Body of pancreas (tissue), 4 donors: ENCODE measurements at regions not wholly inside any gene's neighbourhood (a gene's known extent, or its start where the extent isn't known, plus 50 kb on each side); places are given as distances from the start of the nearest gene placed in this dataset.

ENCODE experiments used
- ATAC-seq: fragments of 150-250 bp; one replicate; pipeline ENCODE4 v1.9.1; 2016
- DNase-seq, 4 donors: peaks; one replicate each; pipeline ENCODE4 v3.0.0-alpha.2; 2019
- H3K27ac ChIP-seq, 4 donors: fragments of 200-600 bp; sonication (generic); 1 replicate in 3 of 4; 2 replicates in 1 of 4; pipeline versions ENCODE4 v1.5.1 to v1.6.1; 2016 to 2019; ENCODE audit warnings: mild to moderate bottlenecking in 1 of 4, mixed read lengths in 1 of 4, moderate library complexity in 1 of 4
- H3K27me3 ChIP-seq, 2 donors: fragments of 200-600 bp; sonication (generic); one replicate each; pipeline ENCODE4 v1.6.0; 2016; ENCODE audit warnings: mild to moderate bottlenecking in 1 of 2
- H3K36me3 ChIP-seq, 2 donors: fragments of 200-600 bp; sonication (generic); replicated peaks in 1 of 2; 2 replicates each; pipeline ENCODE4 v1.5.1; 2016; ENCODE audit warnings: low read depth in 2 of 2; ENCODE audit not compliant: insufficient read depth in 1 of 2
- H3K4me1 ChIP-seq: fragments of 200-600 bp; sonication (generic); one replicate; pipeline ENCODE4 v1.6.0; 2016
- H3K4me3 ChIP-seq, 2 donors: fragments of 200-600 bp; sonication (generic); 1 replicate in 1 of 2; 2 replicates in 1 of 2; pipeline ENCODE4 v1.5.1; 2016 to 2019
- H3K9me3 ChIP-seq, 3 donors: fragments of 200-600 bp; sonication (generic); 1 replicate in 2 of 3; 2 replicates in 1 of 3; pipeline ENCODE4 v1.5.1; 2016
- POLR2A ChIP-seq, 3 donors: fragments of 450-650 bp; IDR thresholded peaks; one replicate each; pipeline ENCODE4 v1.6.1; 2016; ENCODE audit warnings: antibody characterized with exemption in 3 of 3, mild to moderate bottlenecking in 2 of 3
- WGBS, 2 donors: methylation state at CpG; one replicate each; pipeline ENCODE4 v1.1.5; 2017; 5-methylcytosine and 5-hydroxymethylcytosine counted together
- intact Hi-C: fragments of 100-400 bp; cut with DNase I; formaldehyde crosslinking; loops from one replicate; pipeline ENCODE4 v1.15.1; 2023
- TF ChIP-seq, protein P1 (sequence below), 7 experiments: fragments of 450-650 bp in 4 of 7; fragments of 200-600 bp in 3 of 7; sonication (generic) in 3 of 7; IDR thresholded peaks; one replicate each; pipeline ENCODE4 v1.5.1; 2016 to 2019; ENCODE audit warnings: antibody characterized with exemption in 7 of 7

DNA sequence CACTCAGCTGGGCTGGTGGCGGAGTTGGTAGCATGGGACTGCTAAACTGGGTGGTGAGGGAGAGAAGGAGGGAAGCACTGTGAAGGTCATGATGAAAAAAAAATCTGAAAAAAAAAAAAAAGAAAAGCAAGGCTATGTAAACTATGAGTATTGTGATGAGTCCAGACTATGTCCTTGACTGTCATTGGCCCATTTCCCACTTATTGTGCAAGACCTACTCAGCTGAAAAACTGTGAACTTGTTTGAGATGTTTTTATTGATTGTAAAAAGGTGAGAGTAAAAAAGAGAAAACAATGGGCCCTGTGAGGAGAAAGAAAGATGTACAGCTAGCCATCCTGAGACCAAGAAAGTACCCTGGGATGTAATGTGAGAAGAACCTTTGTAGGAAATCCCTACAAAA lies 798.4 kb upstream of the TENM4 start:
- intact Hi-C loops: no loop called here
- 64 to 86% methylated on average over 1 of the region's 1 CpG for WGBS, 2 donors

DNA sequence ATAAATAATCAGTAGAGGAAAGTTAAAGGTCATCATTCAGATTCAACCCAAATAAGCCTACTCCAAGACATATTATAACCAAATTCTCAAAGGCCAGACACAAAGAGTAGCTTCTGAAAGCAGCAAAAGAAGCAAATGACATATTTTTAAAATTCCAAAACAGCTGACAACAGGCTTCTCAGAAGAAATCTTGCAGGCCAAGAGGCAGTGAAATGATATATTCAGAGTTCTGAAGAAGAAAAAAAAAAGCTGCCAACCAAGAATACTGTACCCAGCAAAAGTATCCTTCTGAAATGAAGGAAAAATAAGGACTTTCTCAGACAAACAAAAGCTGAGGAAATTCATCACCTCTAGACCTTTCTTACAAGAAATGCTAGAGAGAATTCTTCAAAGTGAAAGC lies 787.1 kb upstream of the TENM4 start:
- no peak for TF ChIP-seq POLR2A (IDR thresholded peaks at IDR 0.05)
- TF ChIP-seq, protein P1, sequence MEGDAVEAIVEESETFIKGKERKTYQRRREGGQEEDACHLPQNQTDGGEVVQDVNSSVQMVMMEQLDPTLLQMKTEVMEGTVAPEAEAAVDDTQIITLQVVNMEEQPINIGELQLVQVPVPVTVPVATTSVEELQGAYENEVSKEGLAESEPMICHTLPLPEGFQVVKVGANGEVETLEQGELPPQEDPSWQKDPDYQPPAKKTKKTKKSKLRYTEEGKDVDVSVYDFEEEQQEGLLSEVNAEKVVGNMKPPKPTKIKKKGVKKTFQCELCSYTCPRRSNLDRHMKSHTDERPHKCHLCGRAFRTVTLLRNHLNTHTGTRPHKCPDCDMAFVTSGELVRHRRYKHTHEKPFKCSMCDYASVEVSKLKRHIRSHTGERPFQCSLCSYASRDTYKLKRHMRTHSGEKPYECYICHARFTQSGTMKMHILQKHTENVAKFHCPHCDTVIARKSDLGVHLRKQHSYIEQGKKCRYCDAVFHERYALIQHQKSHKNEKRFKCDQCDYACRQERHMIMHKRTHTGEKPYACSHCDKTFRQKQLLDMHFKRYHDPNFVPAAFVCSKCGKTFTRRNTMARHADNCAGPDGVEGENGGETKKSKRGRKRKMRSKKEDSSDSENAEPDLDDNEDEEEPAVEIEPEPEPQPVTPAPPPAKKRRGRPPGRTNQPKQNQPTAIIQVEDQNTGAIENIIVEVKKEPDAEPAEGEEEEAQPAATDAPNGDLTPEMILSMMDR (IDR thresholded peaks at IDR 0.05): no peak
- Histone ChIP-seq H3K4me3 (no peak overlapping the region), H3K4me1 (no peaks in the 10 kb centered on the region), H3K9me3 (peaks cover 0 to 5% (median 0%) of the 10 kb centered on the region in 3 donors), H3K27me3 (no peaks in the 10 kb centered on the region), H3K27ac (no peak overlapping the region), H3K36me3 (no peaks in the 10 kb centered on the region)
- ATAC-seq: no peak
- no peak for DNase-seq
- intact Hi-C loops: no loop called here

More for the DNA sequence above, 798.4 kb upstream of the TENM4 start:
- Histone ChIP-seq H3K9me3 (no peaks in the 10 kb centered on the region), H3K4me1 (no peaks in the 10 kb centered on the region), H3K4me3 (no peak overlapping the region), H3K36me3 (no peaks in the 10 kb centered on the region), H3K27ac (no peak overlapping the region), H3K27me3 (no peaks in the 10 kb centered on the region)
- DNase-seq: no peak
- ATAC-seq: no peak
- TF ChIP-seq POLR2A (IDR thresholded peaks at IDR 0.05): no peak
- TF ChIP-seq, protein P1 (IDR thresholded peaks at IDR 0.05): no peak

- no peak for TF ChIP-seq POLR2A (IDR thresholded peaks at IDR 0.05)
- TF ChIP-seq, protein P1 (IDR thresholded peaks at IDR 0.05): no peak
- intact Hi-C loops: no loop called here
- H3K4me1 ChIP-seq: no peaks in the 10 kb centered on the region
- no peak for ATAC-seq
- no peak for DNase-seq
- no peak overlapping the region for H3K4me3 ChIP-seq
- no peaks in the 10 kb centered on the region for H3K9me3 ChIP-seq
- H3K36me3 ChIP-seq: no peaks in the 10 kb centered on the region
- WGBS, 2 donors: 57 to 66% methylated on average over 2 of the region's 2 CpGs
- no peak overlapping the region for H3K27ac ChIP-seq
- H3K27me3 ChIP-seq: no peaks in the 10 kb centered on the region
Measured at GRCh38 chr11:80214413-80214812, 773.6 kb upstream of the TENM4 start.

- intact Hi-C loops: no loop called here
- no peak overlapping the region for H3K27ac ChIP-seq
- no peaks in the 10 kb centered on the region for H3K36me3 ChIP-seq
- H3K9me3 ChIP-seq: no peaks in the 10 kb centered on the region
- no peaks in the 10 kb centered on the region for H3K4me1 ChIP-seq
- H3K4me3 ChIP-seq: no peak overlapping the region
- H3K27me3 ChIP-seq: no peaks in the 10 kb centered on the region
- WGBS, 2 donors: 43 to 44% methylated on average over 3 of the region's 3 CpGs
- DNase-seq (no peak), ATAC-seq (no peak)
- TF ChIP-seq POLR2A (IDR thresholded peaks at IDR 0.05): no peak
- TF ChIP-seq, protein P1 (IDR thresholded peaks at IDR 0.05): no peak
Measured at GRCh38 chr11:80211673-80212072, 770.8 kb upstream of the TENM4 start.

DNA sequence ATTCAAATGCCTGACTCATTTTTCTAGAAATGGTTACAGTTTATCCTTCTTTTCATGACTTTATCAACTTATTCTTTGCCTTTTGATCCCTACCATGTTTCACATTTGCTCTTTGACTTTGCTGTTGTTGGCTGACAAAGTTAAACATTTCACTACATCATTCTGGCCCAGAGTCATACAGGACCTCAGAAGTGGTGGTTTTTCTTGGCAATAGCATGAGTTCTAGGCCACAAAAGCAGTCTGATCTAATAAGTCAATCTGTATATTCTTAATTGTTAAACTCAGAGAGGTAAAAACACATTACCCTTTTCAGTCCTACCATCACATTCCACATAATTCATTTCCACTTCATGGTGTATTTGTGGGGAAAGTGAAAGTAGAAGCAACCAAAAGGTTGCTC lies 763.2 kb upstream of the TENM4 start:
- no peak for TF ChIP-seq POLR2A (IDR thresholded peaks at IDR 0.05)
- TF ChIP-seq, protein P1 (IDR thresholded peaks at IDR 0.05): no peak
- no peak for ATAC-seq
- DNase-seq: no peak
- no peaks in the 10 kb centered on the region for H3K36me3 ChIP-seq
- intact Hi-C loops: no loop called here
- H3K27ac ChIP-seq: no peak overlapping the region
- H3K4me1 ChIP-seq: no peaks in the 10 kb centered on the region
- no peak overlapping the region for H3K4me3 ChIP-seq
- H3K9me3 ChIP-seq: no peaks in the 10 kb centered on the region
- H3K27me3 ChIP-seq: no peaks in the 10 kb centered on the region
